ENCODE measurements at regions not wholly inside any gene's neighbourhood (a gene's known extent, or its start where the extent isn't known, plus 50 kb on each side); places are given as distances from the start of the nearest gene placed in this dataset.

DNA sequence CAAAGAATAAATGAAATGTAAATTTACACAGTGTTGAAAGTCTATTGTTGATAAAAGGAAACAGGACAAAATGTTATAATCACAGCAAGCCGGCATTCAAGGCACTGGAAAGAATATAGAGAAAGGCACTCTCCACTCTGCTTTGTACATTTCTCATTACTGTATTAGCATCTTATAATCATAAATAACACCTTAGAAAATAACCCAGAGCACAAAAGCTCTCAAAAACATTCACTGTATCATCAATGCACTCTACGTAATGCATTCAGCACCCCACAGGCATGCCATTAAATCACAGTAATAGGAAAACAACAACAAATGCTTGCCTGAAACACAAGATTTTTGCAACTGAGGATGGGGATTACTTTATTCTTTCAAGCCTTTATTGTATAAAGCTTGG, 75.3 kb upstream of the TRPC3 start:
- no peak for DNase-seq

DNA sequence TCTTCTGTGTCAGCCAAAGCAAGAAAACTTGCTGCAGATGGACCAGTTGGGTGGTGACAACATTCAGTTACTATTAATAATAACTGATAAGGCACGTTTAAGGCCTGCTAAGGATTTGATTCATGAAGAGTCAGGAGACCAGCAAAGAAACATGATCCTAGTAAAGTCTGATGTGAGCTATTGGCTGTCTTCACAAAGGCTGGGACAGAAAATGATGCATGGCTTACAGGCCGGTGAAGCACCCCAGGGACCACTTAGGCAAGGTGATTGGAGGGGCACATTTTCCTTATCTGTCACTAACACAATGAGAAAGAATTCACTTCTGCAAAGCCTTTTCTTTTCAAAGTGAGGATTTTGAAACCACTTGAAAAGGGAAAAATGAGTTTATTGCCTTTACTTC, 65.4 kb upstream of the TRPC3 start:
- no peak for DNase-seq

DNA sequence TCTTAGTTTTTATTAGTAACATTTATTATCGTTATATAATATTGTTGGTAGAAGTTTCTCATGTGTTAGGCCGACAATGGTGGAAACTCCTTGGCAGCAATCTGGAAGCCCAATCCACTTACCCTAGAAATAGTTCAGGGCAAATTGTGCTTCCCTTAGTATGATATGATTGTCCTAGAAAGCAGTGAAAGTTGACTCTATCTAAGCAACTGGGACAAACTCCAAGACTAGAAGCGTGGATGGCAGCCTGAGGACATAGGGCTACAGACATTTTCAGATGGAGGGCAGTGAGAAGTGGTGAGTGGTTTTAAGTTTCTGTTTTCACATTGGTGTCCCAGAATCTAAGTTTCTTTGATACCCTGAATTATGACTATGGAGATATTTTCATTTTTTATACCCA, 63.3 kb upstream of the TRPC3 start:
- no peak for DNase-seq

GRCh38 chr4:122012735-122013134, 60.9 kb upstream of the TRPC3 start:
- no peak for DNase-seq

- no peak for DNase-seq
Observed at GRCh38 chr4:122010610-122011009, 58.8 kb upstream of the TRPC3 start.

DNA sequence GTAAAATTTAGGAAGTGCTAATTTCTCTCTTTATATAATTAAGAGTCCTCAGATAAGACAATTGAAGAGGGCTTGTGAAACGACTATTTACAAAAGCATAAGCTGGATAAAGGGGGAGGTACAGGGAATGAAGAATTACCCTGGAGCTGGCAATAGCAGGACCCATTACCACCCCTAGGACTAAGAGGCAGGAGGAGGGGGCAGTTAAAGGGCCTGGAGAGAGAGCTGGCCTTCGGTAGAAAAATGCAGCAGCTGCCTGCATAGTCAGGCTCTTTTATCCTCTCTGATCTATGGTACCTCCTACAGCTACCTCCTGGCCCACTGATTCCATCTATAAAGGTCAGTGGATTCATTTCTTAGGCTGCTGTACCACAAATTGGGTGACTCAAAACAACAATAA, 57.7 kb upstream of the TRPC3 start:
- no peak for DNase-seq

- DNase-seq = no peak
Observed at GRCh38 chr4:122007016-122007415, 55.2 kb upstream of the TRPC3 start.

DNA sequence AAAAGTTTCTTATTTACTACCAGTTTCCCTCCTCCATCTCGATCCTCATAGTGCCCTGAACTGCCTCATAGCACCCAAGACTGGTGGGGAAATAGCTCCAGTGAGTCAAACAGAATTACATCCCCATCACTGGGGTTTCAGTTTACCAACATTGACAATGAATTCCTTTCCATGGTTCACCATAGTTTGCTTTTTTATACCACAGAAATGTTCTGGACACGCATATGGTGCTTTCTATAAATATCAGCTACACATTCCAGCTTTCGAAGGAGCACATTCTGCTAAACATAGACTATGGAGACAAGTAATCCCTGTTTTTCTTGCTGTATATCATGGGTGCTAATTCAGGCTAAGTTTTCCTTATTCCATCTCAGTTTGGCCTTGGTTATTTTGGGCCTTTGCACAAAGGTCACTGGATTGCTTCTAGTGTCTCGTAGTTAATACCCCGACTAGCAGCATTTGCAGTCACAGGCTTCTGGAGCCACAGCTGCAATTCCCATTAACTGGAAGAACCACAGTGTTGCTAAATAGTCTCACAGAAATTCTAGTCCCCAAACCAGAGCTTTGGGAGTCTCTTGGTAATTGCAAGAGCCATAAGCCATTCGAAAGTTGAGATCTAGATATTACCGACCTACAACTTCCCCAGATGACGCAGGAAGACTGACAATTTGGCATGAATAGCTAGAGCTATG, 53.4 kb upstream of the TRPC3 start:
- no peak for DNase-seq

DNA sequence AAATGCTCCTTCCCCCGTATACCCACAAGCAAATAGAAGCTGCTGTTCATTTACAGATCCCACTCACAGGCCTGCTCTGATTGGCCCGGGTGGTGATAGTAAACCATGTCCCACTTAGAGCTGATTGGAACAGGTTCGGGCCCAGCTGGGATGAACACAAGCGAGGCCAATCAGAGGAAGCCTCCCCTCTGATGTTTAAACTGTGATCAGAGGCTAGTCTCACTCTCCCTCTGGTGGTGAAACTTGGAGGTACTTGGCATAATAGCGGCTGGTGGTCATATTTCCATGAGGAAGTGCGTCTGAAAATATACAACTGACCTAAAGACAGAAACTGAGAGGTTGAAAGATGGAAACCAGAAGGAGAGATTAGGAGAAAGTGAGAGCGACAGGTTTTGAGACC, 51.5 kb upstream of the TRPC3 start:
- DNase-seq = no peak

All from NCI-H510A (cell line).